Amniotic stem cell (primary cell): ENCODE measurements at regions not wholly inside any gene's neighbourhood (a gene's known extent, or its start where the extent isn't known, plus 50 kb on each side); places are given as distances from the start of the nearest gene placed in this dataset.

Experiments
- DNase-seq: peaks from one replicate; lab custom pipeline; 2025; lab: John Stamatoyannopoulos, UW

- no peak for DNase-seq
These were observed 105.0 kb downstream of the TRIM29 start for GRCh38 chr11:120032766-120033390.

DNA sequence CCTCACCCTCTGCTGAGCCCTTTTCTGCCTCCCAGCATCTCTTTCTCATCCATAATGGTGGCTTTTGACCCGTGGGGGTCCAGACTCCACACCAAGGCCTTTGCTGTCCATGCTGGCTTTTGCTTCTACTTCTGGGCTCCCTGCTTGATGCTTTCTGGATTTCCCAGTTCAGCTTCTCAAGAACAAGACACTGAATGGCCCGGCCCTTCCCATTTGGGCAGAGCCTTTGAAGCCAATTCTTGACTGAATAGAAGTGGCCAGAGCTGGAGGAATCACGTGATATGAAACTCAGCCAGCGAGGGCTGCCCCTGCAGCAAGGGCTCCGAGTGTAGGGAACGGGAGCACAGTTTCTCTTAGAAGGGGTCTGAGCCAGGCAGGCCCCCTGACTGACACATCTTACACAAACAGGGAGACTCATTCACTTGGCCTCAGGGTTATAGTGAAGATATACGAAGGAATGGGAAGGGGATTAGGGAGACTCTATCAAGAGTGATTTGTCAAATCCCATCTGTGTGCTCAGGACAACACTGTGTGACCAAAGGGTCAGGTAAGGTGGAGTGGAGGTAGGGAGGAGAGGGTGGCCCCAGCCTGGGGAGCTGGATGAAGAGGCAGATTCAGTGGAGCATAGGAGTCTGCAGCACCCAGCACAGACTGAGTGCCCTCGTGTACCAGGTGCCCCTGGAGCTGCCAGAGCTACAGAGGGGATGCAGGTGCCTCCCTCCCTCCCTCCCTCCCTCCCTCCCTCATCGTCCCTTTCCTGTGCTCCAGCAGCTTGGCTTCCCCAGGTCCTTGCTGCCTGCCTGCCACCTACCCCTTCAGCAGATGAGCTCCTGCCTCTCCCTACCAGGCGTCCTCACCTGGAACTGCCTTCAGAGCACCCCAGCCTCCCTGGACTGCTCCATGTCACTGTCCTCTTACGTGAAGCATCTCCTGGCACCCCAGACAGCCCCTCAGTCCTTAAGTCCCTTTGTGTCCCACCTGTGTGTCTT, 106.0 kb downstream of the TRIM29 start:
- DNase-seq: no peak

- no peak for DNase-seq
These were observed 106.8 kb downstream of the TRIM29 start for GRCh38 chr11:120031156-120031555.

GRCh38 chr11:120030411-120030810, 107.5 kb downstream of the TRIM29 start:
- no peak for DNase-seq

DNA sequence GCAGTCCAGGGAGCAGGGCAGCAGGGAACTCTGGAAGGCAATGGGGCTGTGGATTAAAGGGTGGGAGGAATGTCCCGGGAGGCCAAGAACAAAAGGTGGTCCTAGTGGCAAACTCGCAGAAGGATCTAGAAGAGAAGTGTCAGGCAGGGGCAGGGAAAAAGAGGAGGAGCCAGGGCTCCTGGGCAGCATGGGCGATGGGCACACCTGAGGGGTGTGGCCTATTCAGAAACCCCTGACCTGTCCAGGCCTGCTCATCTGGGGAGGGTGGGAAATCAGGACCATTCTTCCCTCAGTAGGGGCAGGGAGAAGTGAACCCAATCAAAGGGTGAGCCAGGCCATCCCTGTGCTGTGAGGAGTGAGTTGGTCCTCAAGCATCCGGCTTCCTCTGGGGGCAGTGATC, 108.6 kb downstream of the TRIM29 start:
- no peak for DNase-seq

DNA sequence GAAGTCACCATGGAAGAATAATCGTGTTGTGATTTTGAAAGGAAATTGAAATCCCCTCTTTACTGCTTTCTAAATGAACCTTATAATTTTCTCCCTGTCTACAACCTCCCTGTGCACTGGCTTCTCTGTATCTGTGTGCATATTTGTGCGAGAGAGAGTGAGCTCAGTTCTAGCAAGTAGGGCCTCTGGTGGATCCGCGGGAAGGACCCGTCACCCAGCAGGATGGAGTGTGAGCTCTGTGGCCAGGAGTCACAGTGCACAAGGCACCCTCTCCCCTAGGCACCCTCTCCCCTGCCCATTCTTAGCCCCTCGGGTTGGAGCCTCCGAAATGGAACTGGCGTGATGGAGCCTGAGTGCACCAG, 109.0 kb downstream of the TRIM29 start:
- no peak for DNase-seq

- DNase-seq: no peak
These were observed 109.6 kb downstream of the TRIM29 start for GRCh38 chr11:120028181-120028896.

- no peak for DNase-seq
These were observed 110.2 kb downstream of the TRIM29 start for GRCh38 chr11:120027546-120028180.

GRCh38 chr11:120025606-120026335, 112.1 kb downstream of the TRIM29 start:
- DNase-seq: no peak

- no peak for DNase-seq
These were observed 113.3 kb downstream of the TRIM29 start for GRCh38 chr11:120024586-120024985.

- no peak for DNase-seq
These were observed 113.9 kb downstream of the TRIM29 start for GRCh38 chr11:120024046-120024445.

- no peak for DNase-seq
These were observed 114.4 kb downstream of the TRIM29 start for GRCh38 chr11:120023551-120023950.

GRCh38 chr11:120023120-120023519, 114.8 kb downstream of the TRIM29 start:
- no peak for DNase-seq

- DNase-seq: no peak
These were observed 115.3 kb downstream of the TRIM29 start for GRCh38 chr11:120022617-120023016.

DNA sequence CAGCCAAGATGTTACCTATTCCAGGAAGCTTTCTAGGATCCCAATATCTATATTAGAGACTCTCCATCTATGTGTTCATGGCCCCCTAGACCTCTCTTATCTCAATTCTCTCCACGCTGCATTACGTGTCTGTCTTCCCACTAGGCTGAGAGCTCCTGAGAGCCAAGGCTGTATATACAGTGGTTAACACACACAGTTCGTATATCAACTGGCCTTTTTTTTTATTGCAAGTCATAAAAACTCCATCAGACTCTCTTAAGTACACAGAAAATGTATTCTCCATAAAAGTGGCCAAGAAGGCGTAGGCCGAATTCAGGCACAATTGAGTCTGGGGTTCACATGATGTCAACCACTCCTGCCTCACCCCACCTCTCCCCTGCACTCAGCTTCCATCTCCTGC, 115.9 kb downstream of the TRIM29 start:
- DNase-seq: no peak

GRCh38 chr11:120021391-120021953, 116.4 kb downstream of the TRIM29 start:
- no peak for DNase-seq

DNA sequence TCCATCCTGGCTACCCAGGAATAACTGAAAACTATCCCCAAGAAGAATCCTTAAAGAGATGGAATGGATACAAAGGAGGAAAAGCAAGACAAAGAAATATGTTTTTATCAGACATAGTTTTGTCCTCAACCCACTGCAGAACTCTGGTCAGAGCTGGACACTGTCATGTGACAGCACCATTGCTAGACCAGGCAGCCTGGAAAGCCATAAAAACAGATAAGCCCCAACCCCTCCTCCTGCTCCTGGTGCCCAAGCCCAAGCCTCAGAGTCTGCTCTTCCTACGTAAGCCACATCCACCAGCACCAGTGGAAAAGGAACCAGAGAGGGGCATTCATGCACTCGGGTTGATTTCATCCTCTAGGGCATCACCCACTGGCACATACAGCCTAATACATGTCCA, 116.9 kb downstream of the TRIM29 start:
- no peak for DNase-seq

GRCh38 chr11:120020486-120020885, 117.4 kb downstream of the TRIM29 start:
- no peak for DNase-seq

DNA sequence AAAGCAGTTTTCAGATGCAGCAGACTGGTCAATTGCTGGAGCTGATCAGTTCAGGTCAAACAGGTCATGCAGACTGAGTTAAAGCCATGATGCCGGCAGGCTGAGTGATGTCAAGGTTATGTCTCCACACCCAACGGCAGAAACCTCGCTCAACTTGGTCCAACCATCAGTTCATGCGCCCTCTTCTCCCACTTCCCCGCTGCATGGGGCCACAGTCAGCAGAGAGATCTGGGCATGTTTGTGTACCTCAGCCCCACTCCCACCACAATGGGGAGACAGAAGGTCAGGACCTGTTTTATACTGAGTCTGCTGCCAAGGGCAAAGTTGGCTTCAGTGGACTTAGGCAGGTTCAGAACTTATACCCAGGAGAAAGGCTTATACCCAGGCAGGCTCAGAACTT, 118.7 kb downstream of the TRIM29 start:
- no peak for DNase-seq

DNA sequence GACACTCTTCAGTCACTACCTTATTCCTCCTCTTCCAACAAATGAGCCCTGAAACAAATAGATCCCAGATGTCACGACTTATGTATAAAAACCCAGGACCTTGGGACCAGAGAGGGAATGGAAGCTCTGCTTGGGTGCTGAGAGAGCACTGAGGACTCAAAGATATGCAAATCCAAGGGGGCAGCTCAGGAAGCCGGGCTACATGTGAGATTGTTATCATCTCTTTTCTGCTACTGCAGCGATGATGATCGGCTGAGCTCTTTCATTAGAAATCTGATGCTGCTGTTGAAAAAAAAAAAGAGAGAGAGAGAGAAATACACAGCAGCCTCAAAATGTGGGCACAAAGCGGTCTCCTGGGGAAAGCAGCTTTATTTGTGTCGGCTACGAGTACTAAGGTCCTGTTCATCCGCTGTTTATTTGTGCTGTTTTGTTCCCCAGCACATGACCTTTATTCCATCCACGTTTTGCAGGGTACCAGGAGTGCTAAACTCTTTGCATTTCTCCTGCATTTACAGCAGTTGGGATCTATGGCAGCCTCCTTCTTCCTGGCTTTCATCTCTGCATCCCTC, 120.2 kb downstream of the TRIM29 start:
- no peak for DNase-seq
